Rectal smooth muscle tissue (tissue), 1 donor: ENCODE measurements at regions not wholly inside any gene's neighbourhood (a gene's known extent, or its start where the extent isn't known, plus 50 kb on each side); places are given as distances from the start of the nearest gene placed in this dataset.

ENCODE experiments used
- H3K27ac ChIP-seq: one replicate; pipeline ENCODE4 v1.7.0; 2013; ENCODE audit warnings: low read depth, low read length, inconsistent platforms
- H3K27me3 ChIP-seq: one replicate; pipeline ENCODE4 v1.7.0; 2013; ENCODE audit warnings: low read length; ENCODE audit not compliant: control insufficient read depth, insufficient read depth
- H3K36me3 ChIP-seq: one replicate; pipeline ENCODE4 v1.7.0; 2013; ENCODE audit warnings: low read length; ENCODE audit not compliant: control insufficient read depth, insufficient read depth
- H3K4me1 ChIP-seq: one replicate; pipeline ENCODE4 v1.7.0; 2013; ENCODE audit warnings: low read length; ENCODE audit not compliant: control insufficient read depth, insufficient read depth
- H3K4me3 ChIP-seq: one replicate; pipeline ENCODE4 v1.7.0; 2013; ENCODE audit warnings: low read length
- H3K9ac ChIP-seq: one replicate; pipeline ENCODE4 v1.7.0; 2013; ENCODE audit warnings: low read length

DNA sequence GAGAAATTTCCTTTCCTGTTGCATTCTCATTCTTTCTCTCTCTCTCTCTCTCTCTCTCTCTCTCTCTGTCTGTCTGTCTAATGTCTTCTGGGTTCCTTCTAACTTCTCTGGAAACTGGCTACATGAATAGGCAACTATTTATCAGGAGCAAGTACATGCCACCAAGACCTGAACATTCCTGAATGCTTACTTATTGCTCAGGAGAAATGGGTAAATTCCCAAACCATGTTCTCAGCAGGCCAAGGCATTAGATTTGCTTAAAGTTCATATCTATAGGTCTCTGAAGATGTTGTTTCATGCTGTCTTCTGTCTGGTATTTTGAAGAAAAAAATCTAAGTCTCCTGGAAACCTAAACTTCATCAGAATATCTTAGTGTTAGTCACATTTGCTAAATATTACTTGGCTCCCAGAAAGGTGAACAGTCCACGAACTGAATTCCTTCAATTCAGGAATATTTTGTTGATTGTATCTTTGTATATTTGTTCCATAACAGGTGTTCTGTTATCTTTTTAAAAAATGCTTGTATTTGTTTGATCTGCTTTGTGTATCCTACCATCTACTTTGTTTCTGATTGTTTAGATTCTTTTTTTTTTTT lies 77.2 kb upstream of the FIGN start:
- H3K27me3 ChIP-seq, result no peaks in the 10 kb centered on the region

DNA sequence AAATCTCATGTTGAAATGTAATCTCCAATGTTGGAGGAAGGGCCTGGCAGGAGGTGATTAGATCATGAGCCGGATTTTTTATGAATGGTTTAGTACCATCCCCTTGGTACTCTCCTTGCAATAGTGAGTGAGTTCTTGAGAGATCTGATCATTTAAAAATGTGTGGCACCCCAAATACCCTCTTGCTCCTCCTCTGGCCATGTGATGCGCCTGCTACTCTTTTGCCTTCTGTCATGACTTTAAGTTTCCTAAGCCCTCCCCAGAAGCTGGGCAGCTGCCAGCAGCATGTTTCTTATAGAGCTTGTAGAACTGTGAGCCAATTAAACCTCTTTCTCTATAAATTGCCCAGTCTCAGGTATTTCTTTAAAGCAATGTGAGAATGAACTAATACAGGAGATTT lies 72.6 kb upstream of the FIGN start:
- no peak overlapping the region for H3K9ac ChIP-seq
- H3K36me3 ChIP-seq, result no peaks in the 10 kb centered on the region
- no peaks in the 10 kb centered on the region for H3K27me3 ChIP-seq
- H3K4me1 ChIP-seq, result no peaks in the 10 kb centered on the region
- no peak overlapping the region for H3K27ac ChIP-seq
- no peak overlapping the region for H3K4me3 ChIP-seq

More for the DNA sequence above, 77.2 kb upstream of the FIGN start:
- H3K27ac ChIP-seq, result no peak overlapping the region
- H3K9ac ChIP-seq, result no peak overlapping the region
- H3K4me3 ChIP-seq, result no peak overlapping the region
- H3K4me1 ChIP-seq, result no peaks in the 10 kb centered on the region
- no peaks in the 10 kb centered on the region for H3K36me3 ChIP-seq

GRCh38 chr2:163802284-163802683 lies 66.5 kb upstream of the FIGN start:
- no peaks in the 10 kb centered on the region for H3K27me3 ChIP-seq
- no peak overlapping the region for H3K27ac ChIP-seq
- no peaks in the 10 kb centered on the region for H3K36me3 ChIP-seq
- H3K4me1 ChIP-seq, result no peaks in the 10 kb centered on the region
- H3K9ac ChIP-seq, result no peak overlapping the region
- H3K4me3 ChIP-seq, result no peak overlapping the region

- no peak overlapping the region for H3K9ac ChIP-seq
Observed at GRCh38 chr2:163801486-163801885, 65.7 kb upstream of the FIGN start.

DNA sequence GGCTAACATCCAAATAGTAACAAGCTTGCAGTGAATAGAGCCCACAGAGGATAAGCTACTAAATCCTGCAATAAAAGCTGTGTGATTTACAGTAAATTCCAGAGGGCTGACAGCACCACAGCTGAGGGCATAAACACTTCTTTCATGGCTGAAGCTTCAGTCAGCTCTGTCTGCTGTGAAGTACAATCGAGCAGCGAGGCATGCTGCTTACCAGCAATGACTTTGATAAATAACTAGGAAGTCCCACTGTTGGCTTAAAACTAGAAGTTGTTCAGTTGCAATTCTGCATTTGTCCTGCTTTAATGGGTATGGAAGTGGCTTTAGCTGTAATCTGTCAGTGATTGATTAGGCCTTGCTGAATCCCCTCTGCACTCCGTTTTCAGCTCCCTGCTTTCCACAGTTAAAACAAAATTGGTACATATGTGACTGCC lies 65.2 kb upstream of the FIGN start:
- Histone ChIP-seq H3K4me3 (no peak overlapping the region), H3K36me3 (no peaks in the 10 kb centered on the region), H3K27ac (no peak overlapping the region), H3K27me3 (no peaks in the 10 kb centered on the region), H3K4me1 (no peaks in the 10 kb centered on the region), H3K9ac (no peak overlapping the region)

More at GRCh38 chr2:163801486-163801885, 65.7 kb upstream of the FIGN start:
- Histone ChIP-seq H3K27ac (no peak overlapping the region), H3K4me3 (no peak overlapping the region), H3K27me3 (no peaks in the 10 kb centered on the region), H3K4me1 (no peaks in the 10 kb centered on the region), H3K36me3 (no peaks in the 10 kb centered on the region)

- no peak overlapping the region for H3K4me3 ChIP-seq
- no peaks in the 10 kb centered on the region for H3K36me3 ChIP-seq
- H3K27me3 ChIP-seq, result no peaks in the 10 kb centered on the region
- H3K27ac ChIP-seq, result no peak overlapping the region
- no peaks in the 10 kb centered on the region for H3K4me1 ChIP-seq
- H3K9ac ChIP-seq, result no peak overlapping the region
Observed at GRCh38 chr2:163799807-163800206, 64.0 kb upstream of the FIGN start.

DNA sequence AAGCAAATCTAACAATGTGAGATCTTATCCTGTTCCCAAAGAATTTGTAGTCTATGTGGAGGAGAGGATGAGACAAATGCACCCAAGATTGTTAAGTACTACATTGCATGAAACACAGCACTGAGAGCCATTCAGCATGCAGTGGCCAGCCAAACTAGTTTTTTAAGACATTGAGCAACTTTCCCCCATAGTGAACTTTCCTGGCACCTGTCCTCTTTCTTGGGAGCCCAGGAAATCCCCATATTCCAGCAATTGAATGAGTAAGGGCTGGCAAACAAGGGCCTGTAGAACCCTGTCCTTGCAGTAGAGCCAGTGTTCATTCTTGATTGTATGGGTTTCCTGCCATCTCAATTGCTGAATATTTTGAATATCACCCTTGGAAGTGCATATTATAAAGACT lies 58.8 kb upstream of the FIGN start:
- Histone ChIP-seq H3K27ac (no peak overlapping the region), H3K4me1 (no peaks in the 10 kb centered on the region), H3K4me3 (no peak overlapping the region), H3K9ac (no peak overlapping the region), H3K27me3 (no peaks in the 10 kb centered on the region), H3K36me3 (no peaks in the 10 kb centered on the region)
